GM18498 (cell line): ENCODE measurements at regions not wholly inside any gene's neighbourhood (a gene's known extent, or its start where the extent isn't known, plus 50 kb on each side); places are given as distances from the start of the nearest gene placed in this dataset.
"Not testable (repeated sequence)": the region's sequence is repeated elsewhere in the genome, so short reads cannot be mapped to it uniquely, and the experiment has no call there.

ENCODE experiments used
- ATAC-seq: cut with Tn5 transposase; IDR thresholded peaks from one replicate; pipeline ENCODE4 v1.9.1; 2021; ENCODE audit warnings: mild to moderate bottlenecking, moderate library complexity; ENCODE audit not compliant: unreplicated experiment

- no peak for ATAC-seq
Measured at GRCh38 chr14:28820677-28821076, 54.1 kb downstream of the FOXG1 start.

GRCh38 chr14:28821993-28822392 lies 55.4 kb downstream of the FOXG1 start:
- no peak for ATAC-seq

- ATAC-seq: no peak
Measured at GRCh38 chr14:28823245-28823644, 56.7 kb downstream of the FOXG1 start.

GRCh38 chr14:28830115-28830534 lies 63.5 kb downstream of the FOXG1 start:
- ATAC-seq: no peak

GRCh38 chr14:28831126-28831525 lies 64.5 kb downstream of the FOXG1 start:
- peak; percentile 96 for ATAC-seq

GRCh38 chr14:28842569-28842968 lies 76.0 kb downstream of the FOXG1 start:
- not testable (repeated sequence) for ATAC-seq

GRCh38 chr14:28867571-28867970 lies 101.0 kb downstream of the FOXG1 start:
- ATAC-seq: no peak

- ATAC-seq: no peak
Measured at GRCh38 chr14:28870033-28870564, 103.5 kb downstream of the FOXG1 start.

GRCh38 chr14:28875934-28876571 lies 109.5 kb downstream of the FOXG1 start:
- no peak for ATAC-seq

- no peak for ATAC-seq
Measured at GRCh38 chr14:28876572-28876945, 110.0 kb downstream of the FOXG1 start.

GRCh38 chr14:28877923-28878322 lies 111.3 kb downstream of the FOXG1 start:
- no peak for ATAC-seq

GRCh38 chr14:28879573-28879996 lies 113.0 kb downstream of the FOXG1 start:
- ATAC-seq: no peak

- no peak for ATAC-seq
Measured at GRCh38 chr14:28886940-28887339, 120.4 kb downstream of the FOXG1 start.

GRCh38 chr14:28895389-28895788 lies 128.8 kb downstream of the FOXG1 start:
- no peak for ATAC-seq

GRCh38 chr14:28896337-28896736 lies 129.8 kb downstream of the FOXG1 start:
- ATAC-seq: no peak

- no peak for ATAC-seq
Measured at GRCh38 chr14:28901631-28902030, 135.0 kb downstream of the FOXG1 start.

GRCh38 chr14:28902930-28903329 lies 136.3 kb downstream of the FOXG1 start:
- ATAC-seq: no peak

- ATAC-seq: no peak
Measured at GRCh38 chr14:28911521-28911920, 144.9 kb downstream of the FOXG1 start.

GRCh38 chr14:28913056-28913455 lies 146.5 kb downstream of the FOXG1 start:
- no peak for ATAC-seq

- ATAC-seq: no peak
Measured at GRCh38 chr14:28926122-28926521, 159.5 kb downstream of the FOXG1 start.

GRCh38 chr14:28931999-28932398 lies 165.4 kb downstream of the FOXG1 start:
- ATAC-seq: no peak

GRCh38 chr14:28936601-28937000 lies 170.0 kb downstream of the FOXG1 start:
- no peak for ATAC-seq

GRCh38 chr14:28941758-28942157 lies 175.2 kb downstream of the FOXG1 start:
- no peak for ATAC-seq
